Thyroid gland (tissue), 4 donors: ENCODE measurements at regions not wholly inside any gene's neighbourhood (a gene's known extent, or its start where the extent isn't known, plus 50 kb on each side); places are given as distances from the start of the nearest gene placed in this dataset.

Experiments
- DNase-seq, 2 donors: peaks; one replicate each; pipeline ENCODE4 v3.0.0-alpha.2; 2019
- H3K27ac ChIP-seq, 3 donors: fragments of 200-600 bp; sonication (generic); 1 replicate in 2 of 3; 2 replicates in 1 of 3; pipeline ENCODE4 v1.5.1; 2016 to 2019; ENCODE audit warnings: mild to moderate bottlenecking in 1 of 3, moderate library complexity in 1 of 3
- H3K27me3 ChIP-seq: fragments of 200-600 bp; sonication (generic); one replicate; pipeline ENCODE4 v1.5.1; 2019
- H3K36me3 ChIP-seq, 2 donors: fragments of 200-600 bp; sonication (generic); one replicate each; pipeline ENCODE4 v1.5.1; 2016 to 2019
- H3K4me1 ChIP-seq, 2 donors: fragments of 200-600 bp; sonication (generic); one replicate each; pipeline ENCODE4 v1.5.1; 2017 to 2019
- H3K4me3 ChIP-seq, 3 donors: fragments of 200-600 bp; sonication (generic); replicated peaks in 1 of 3; 1 replicate in 2 of 3; 2 replicates in 1 of 3; pipeline ENCODE4 v1.5.1; 2016; ENCODE audit warnings: mild to moderate bottlenecking in 1 of 3
- H3K9me3 ChIP-seq: fragments of 200-600 bp; sonication (generic); one replicate; pipeline ENCODE4 v1.5.1; 2017
- POLR2A ChIP-seq, 2 donors: fragments of 450-650 bp; IDR thresholded peaks; one replicate each; pipeline ENCODE4 v1.6.1; 2017; ENCODE audit warnings: antibody characterized with exemption in 2 of 2, mild to moderate bottlenecking in 2 of 2, moderate library complexity in 1 of 2
- WGBS, 2 donors: methylation state at CpG; one replicate each; pipeline ENCODE4 v1.1.5; 2017; 5-methylcytosine and 5-hydroxymethylcytosine counted together
- intact Hi-C: fragments of 100-400 bp; cut with DNase I; formaldehyde crosslinking; loops from one replicate; pipeline ENCODE4 v1.15.1; 2023
- TF ChIP-seq, protein P1 (sequence below), 6 experiments: fragments of 200-600 bp in 3 of 6; fragments of 450-650 bp in 3 of 6; sonication (generic) in 3 of 6; IDR thresholded peaks; one replicate each; pipeline ENCODE4 v1.5.1; 2016 to 2019; ENCODE audit warnings: antibody characterized with exemption in 6 of 6, mild to moderate bottlenecking in 2 of 6, inconsistent platforms in 1 of 6, moderate library complexity in 1 of 6

DNA sequence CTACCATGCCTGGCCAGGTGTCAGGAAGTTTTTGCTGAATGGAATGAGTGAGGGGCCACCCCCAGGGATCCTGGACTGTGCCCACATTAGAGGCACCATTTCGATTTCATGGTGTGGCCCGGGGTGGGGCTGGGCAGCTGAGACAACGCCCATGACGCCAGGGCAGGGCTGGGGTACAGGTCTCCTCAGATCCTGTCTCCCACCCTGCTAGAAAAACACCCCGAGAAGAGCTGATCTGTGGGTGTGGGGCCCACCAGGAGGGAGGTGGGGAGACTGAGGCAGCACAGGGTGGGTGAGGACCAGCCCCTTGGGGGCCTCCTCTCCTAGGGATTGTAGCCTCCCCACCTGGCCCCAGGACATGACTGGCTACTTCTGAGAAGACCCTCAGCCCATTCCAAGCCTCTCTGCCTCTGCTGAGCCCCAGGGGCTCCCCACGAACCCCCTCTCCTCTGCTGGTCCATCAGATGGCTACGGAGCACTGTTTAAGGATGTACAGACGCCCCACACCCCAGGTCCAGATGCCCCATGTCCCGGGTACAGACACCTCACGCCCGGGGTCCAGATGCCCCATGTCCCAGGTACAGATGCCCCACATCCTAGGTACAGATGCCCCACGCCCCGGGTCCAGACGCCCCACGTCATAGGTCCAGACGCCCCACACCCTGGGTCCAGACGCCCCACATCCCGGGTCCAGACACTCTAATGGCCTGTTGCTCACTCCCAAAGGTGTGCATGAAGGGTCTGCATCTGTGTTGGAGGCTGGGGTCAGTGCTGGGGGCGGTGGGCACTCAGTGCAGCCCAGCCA, 99.4 kb downstream of the MICALL2 start:
- DNase-seq = no peak
- intact Hi-C loops = no loop called here
- no peak for TF ChIP-seq POLR2A (IDR thresholded peaks at IDR 0.05)
- TF ChIP-seq, protein P1, sequence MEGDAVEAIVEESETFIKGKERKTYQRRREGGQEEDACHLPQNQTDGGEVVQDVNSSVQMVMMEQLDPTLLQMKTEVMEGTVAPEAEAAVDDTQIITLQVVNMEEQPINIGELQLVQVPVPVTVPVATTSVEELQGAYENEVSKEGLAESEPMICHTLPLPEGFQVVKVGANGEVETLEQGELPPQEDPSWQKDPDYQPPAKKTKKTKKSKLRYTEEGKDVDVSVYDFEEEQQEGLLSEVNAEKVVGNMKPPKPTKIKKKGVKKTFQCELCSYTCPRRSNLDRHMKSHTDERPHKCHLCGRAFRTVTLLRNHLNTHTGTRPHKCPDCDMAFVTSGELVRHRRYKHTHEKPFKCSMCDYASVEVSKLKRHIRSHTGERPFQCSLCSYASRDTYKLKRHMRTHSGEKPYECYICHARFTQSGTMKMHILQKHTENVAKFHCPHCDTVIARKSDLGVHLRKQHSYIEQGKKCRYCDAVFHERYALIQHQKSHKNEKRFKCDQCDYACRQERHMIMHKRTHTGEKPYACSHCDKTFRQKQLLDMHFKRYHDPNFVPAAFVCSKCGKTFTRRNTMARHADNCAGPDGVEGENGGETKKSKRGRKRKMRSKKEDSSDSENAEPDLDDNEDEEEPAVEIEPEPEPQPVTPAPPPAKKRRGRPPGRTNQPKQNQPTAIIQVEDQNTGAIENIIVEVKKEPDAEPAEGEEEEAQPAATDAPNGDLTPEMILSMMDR (IDR thresholded peaks at IDR 0.05) = no peak
- Histone ChIP-seq H3K9me3 (no peaks in the 10 kb centered on the region), H3K36me3 (no peaks in the 10 kb centered on the region), H3K4me1 (peaks cover 0 to 7% of the 10 kb centered on the region in 2 donors), H3K27ac (no peak overlapping the region), H3K27me3 (no peaks in the 10 kb centered on the region), H3K4me3 (no peak overlapping the region)
- 92 to 97% methylated on average over 9 to 17 of the region's 19 CpGs for WGBS, 2 donors

DNA sequence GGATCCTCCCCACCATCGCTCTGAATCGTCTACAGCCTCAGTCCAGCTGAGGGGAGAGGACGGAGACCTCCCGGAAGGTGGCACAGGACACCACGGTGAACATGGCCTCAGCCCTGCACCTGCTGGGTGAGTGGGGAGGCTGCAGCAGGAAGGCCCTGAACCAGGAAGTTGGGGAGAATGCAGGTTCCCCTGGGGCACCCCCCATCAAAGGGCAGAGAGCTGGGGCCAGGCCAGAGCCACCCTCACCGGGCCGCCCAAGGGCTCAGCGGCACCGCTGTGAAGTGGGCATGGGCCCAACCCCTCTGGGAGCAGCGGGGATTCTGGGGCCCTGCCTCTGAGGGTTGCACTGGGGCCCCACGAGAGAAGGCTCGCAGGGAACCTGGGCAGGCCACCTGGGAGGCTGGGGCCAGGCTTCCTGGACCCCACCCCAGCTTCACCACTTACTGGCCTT, 98.7 kb downstream of the MICALL2 start:
- TF ChIP-seq, protein P1 (IDR thresholded peaks at IDR 0.05) = no peak
- no peak for TF ChIP-seq POLR2A (IDR thresholded peaks at IDR 0.05)
- H3K4me3 ChIP-seq = no peak overlapping the region
- H3K36me3 ChIP-seq = no peaks in the 10 kb centered on the region
- intact Hi-C loops = no loop called here
- no peak for DNase-seq
- H3K9me3 ChIP-seq = no peaks in the 10 kb centered on the region
- H3K4me1 ChIP-seq = peaks cover 0 to 5% of the 10 kb centered on the region in 2 donors
- no peak overlapping the region for H3K27ac ChIP-seq
- WGBS, 2 donors = 88 to 95% methylated on average over 4 to 7 of the region's 12 CpGs
- no peaks in the 10 kb centered on the region for H3K27me3 ChIP-seq

DNA sequence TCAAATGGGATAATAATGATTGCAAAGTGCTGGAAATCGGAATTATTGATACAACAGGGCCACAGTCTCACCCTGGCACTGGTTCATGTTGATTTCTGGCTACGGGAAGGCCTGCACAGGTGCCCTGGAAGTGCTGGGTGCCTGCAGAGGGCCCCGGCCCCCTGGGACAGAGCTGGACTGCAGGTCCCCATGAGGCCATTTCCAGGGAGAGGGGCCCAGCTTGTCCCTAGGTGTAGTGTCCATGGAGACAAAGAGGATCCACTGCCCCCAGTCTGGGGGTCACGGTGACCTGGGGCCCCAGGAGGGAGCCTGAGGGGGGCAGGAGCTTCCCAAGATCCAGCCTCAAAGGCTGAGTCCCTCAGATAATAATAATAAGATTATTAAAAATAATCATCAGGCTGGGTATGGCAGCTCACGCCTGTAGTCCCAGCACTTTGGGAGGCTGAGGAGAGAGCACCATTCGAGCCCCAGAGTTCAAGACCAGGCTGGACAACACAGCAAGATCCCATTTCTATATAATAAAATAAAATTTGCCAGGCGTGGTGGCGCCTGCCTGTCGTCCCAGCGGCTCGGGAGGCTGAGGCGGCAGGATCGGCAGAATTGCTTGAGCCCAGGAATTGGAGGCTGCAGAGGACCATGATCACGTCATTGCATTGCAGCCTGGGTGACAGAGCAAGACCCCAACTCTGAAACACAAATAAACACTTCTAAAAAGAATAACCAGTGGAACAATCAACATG, 98.1 kb downstream of the MICALL2 start:
- Histone ChIP-seq H3K4me3 (no peak overlapping the region), H3K9me3 (no peaks in the 10 kb centered on the region), H3K27ac (no peak overlapping the region), H3K36me3 (no peaks in the 10 kb centered on the region), H3K4me1 (no peaks in the 10 kb centered on the region), H3K27me3 (no peaks in the 10 kb centered on the region)
- WGBS, 2 donors = 87 to 91% methylated on average over 13 to 14 of the region's 14 CpGs
- no peak for TF ChIP-seq POLR2A (IDR thresholded peaks at IDR 0.05)
- TF ChIP-seq, protein P1 (IDR thresholded peaks at IDR 0.05) = no peak
- intact Hi-C loops = no loop called here
- DNase-seq = no peak

DNA sequence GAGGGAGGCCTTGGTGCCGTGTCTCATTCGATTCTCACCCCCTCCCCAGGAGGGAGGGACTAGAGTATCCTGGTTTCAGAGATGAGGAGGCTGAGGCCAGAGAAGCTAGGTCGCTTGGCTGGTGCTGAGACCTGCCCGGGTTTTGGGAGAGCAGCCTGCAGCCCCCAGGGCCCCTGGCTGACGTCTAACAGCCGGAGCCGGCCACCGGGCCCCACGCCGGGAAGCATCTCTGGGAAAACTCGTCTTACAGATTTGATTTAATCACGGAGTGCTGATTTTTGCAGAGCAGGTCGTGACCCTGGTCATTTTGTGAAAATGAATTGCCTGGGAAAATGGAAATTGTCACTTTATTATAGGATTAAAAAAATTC, 97.5 kb downstream of the MICALL2 start:
- no peak overlapping the region for H3K4me3 ChIP-seq
- WGBS, 2 donors = 47 to 51% methylated on average over 9 to 13 of the region's 13 CpGs
- H3K9me3 ChIP-seq = no peaks in the 10 kb centered on the region
- no peak for DNase-seq
- TF ChIP-seq, protein P1 (IDR thresholded peaks at IDR 0.05) = no peak
- TF ChIP-seq POLR2A (IDR thresholded peaks at IDR 0.05) = no peak
- H3K4me1 ChIP-seq = no peaks in the 10 kb centered on the region
- intact Hi-C loops = no loop called here
- H3K27ac ChIP-seq = no peak overlapping the region
- H3K36me3 ChIP-seq = no peaks in the 10 kb centered on the region
- H3K27me3 ChIP-seq = no peaks in the 10 kb centered on the region

DNA sequence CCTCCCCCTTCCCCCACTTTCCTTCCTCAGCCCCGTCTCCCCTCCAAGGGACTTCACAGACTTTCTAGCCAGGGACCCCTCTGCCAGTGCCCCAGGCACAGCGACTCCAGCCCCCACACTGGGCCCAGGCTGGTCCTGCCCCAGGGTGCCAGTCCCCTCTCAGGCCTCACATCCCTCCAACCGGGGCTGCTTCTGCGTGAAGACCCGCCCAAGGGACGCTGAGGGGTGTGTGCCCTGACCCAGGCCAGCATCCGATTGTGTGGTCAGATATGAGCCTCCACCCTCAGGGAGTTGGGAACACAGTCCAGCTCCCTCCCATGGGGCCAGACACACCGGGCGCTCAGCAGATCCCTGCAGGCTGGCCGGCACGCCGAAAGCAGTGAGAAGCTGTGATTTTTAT, 97.0 kb downstream of the MICALL2 start:
- whole genome bisulfite sequencing, 2 donors = 83 to 85% methylated on average over 6 to 7 of the region's 12 CpGs
- Histone ChIP-seq H3K9me3 (no peaks in the 10 kb centered on the region), H3K27me3 (no peaks in the 10 kb centered on the region), H3K36me3 (no peaks in the 10 kb centered on the region), H3K27ac (no peak overlapping the region), H3K4me3 (no peak overlapping the region), H3K4me1 (no peaks in the 10 kb centered on the region)
- no peak for DNase-seq
- intact Hi-C loops = no loop called here
- no peak for TF ChIP-seq POLR2A (IDR thresholded peaks at IDR 0.05)
- TF ChIP-seq, protein P1 (IDR thresholded peaks at IDR 0.05) = no peak
